HepG2 (cell line): ENCODE measurements at regions not wholly inside any gene's neighbourhood (a gene's known extent, or its start where the extent isn't known, plus 50 kb on each side); places are given as distances from the start of the nearest gene placed in this dataset.

Experiments
- ATAC-seq: fragments of 200-7000 bp; cut with Tn5 transposase; 3 replicates; pipeline ENCODE4 v1.9.1; 2020; ENCODE audit warnings: mild to moderate bottlenecking, moderate library complexity
- BruUV-seq: library from RNA; stranded (reverse); fragments of 400-500 nt; replicated peaks from 2 replicates; lab custom pipeline; 2021; lab: Mats Ljungman, UMichigan
- CTCF ChIA-PET: fragments of 300-600 bp; formaldehyde crosslinking; extraction: SDS; loops from one replicate; lab custom pipeline; 2021; ENCODE audit warnings: low total read pairs, inconsistent platforms, low intra/inter-chr PET ratio; lab: Yijun Ruan, JAX
- POLR2A ChIA-PET: fragments of 350-600 bp; sonication (Branson Sonifier 250); formaldehyde crosslinking; loops from one replicate; lab custom pipeline; 2020; ENCODE audit warnings: antibody characterized with exemption, inconsistent platforms; lab: Yijun Ruan, JAX
- DNase-seq: peaks from one replicate; pipeline ENCODE4 v3.0.0-alpha.2; 2015; ENCODE audit warnings: low spot score
- FAIRE-seq: peaks from 3 replicates; lab custom pipeline; 2011; peaks lifted over from hg19 to GRCh38; lab: Jason Lieb, UNC
- H2AFZ ChIP-seq: one replicate; pipeline ENCODE4 v1.6.1; 2011; ENCODE audit warnings: low read length, inconsistent platforms
- H3K27ac ChIP-seq: fragments of 300-600 bp; 3 replicates; pipeline ENCODE4 v1.8.0; 2011; ENCODE audit warnings: mixed run types, mild to moderate bottlenecking, mixed read lengths, low read length, inconsistent platforms; ENCODE audit not compliant: insufficient read depth; ENCODE audit errors: extremely low read length
- H3K27me3 ChIP-seq, 2 experiments: fragments of 200-600 bp in 1 of 2; 2 replicates in 1 of 2; 3 replicates in 1 of 2; pipeline versions ENCODE4 v1.6.0 to v1.8.0; 2011; ENCODE audit warnings: low read length in 2 of 2, mild to moderate bottlenecking in 2 of 2, moderate library complexity in 2 of 2, inconsistent platforms in 1 of 2; ENCODE audit not compliant: insufficient read depth in 2 of 2, control insufficient read depth in 1 of 2
- H3K36me3 ChIP-seq, 2 experiments: fragments of 200-600 bp in 1 of 2; replicated peaks in 1 of 2; 2 replicates in 1 of 2; 3 replicates in 1 of 2; pipeline versions ENCODE4 v1.5.1 to v1.8.0; 2011; ENCODE audit warnings: low read length in 2 of 2, inconsistent platforms in 1 of 2; ENCODE audit not compliant: insufficient read depth in 2 of 2, control insufficient read depth in 1 of 2
- H3K4me1 ChIP-seq: 2 replicates; pipeline ENCODE4 v1.5.1; 2012; ENCODE audit warnings: low read length, inconsistent platforms; ENCODE audit not compliant: insufficient read depth
- H3K4me2 ChIP-seq: 2 replicates; pipeline ENCODE4 v1.6.0; 2011; ENCODE audit warnings: low read depth, low read length, inconsistent platforms
- H3K4me3 ChIP-seq, 3 experiments: fragments of 200-600 bp in 1 of 3; sonication (generic), shearing (Covaris generic) in 1 of 3; replicated peaks in 1 of 3; 2 replicates each; pipeline ENCODE4 v1.5.1; 2011 to 2016; ENCODE audit warnings: low read length in 3 of 3, inconsistent platforms in 2 of 3, low read depth in 2 of 3, mild to moderate bottlenecking in 2 of 3, control low read depth in 1 of 3, mixed read lengths in 1 of 3; ENCODE audit not compliant: insufficient read depth in 1 of 3
- H3K79me2 ChIP-seq: one replicate; pipeline ENCODE4 v1.6.1; 2011; ENCODE audit warnings: low read length, inconsistent platforms; ENCODE audit not compliant: insufficient read depth
- H3K9ac ChIP-seq: 2 replicates; pipeline ENCODE4 v1.6.0; 2011; ENCODE audit warnings: mild to moderate bottlenecking, low read depth, low read length, inconsistent platforms; ENCODE audit not compliant: insufficient read depth
- H3K9me3 ChIP-seq: 2 replicates; pipeline ENCODE4 v1.5.1; 2012; ENCODE audit warnings: mild to moderate bottlenecking, low read length
- H4K20me1 ChIP-seq: 2 replicates; pipeline ENCODE4 v1.6.0; 2011; ENCODE audit warnings: inconsistent platforms, mild to moderate bottlenecking, low read length, moderate library complexity; ENCODE audit not compliant: insufficient read depth
- FLYWCH1 ChIP-seq: sonication (generic); formaldehyde crosslinking; IDR thresholded peaks from 2 replicates; pipeline ENCODE4 v1.8.1; 2023; ENCODE audit warnings: mild to moderate bottlenecking, missing genetic modification reagents
- GMEB1 ChIP-seq: sonication (generic); formaldehyde crosslinking; IDR thresholded peaks from 2 replicates; pipeline ENCODE4 v1.5.1; 2020; ENCODE audit warnings: missing genetic modification reagents, mild to moderate bottlenecking, borderline replicate concordance
- HOXA5 ChIP-seq: sonication (generic); formaldehyde crosslinking; IDR thresholded peaks from 2 replicates; pipeline ENCODE4 v1.4.0; 2020; ENCODE audit warnings: missing genetic modification reagents
- JARID2 ChIP-seq: sonication (generic); formaldehyde crosslinking; IDR thresholded peaks from 2 replicates; pipeline ENCODE4 v1.8.1; 2023; ENCODE audit warnings: missing genetic modification reagents, inconsistent platforms; ENCODE audit not compliant: insufficient replicate concordance
- MAX ChIP-seq: IDR thresholded peaks from 2 replicates; pipeline ENCODE4 v1.6.1; 2012; ENCODE audit warnings: inconsistent platforms
- MEIS1 ChIP-seq: sonication (generic); formaldehyde crosslinking; IDR thresholded peaks from 2 replicates; pipeline ENCODE4 v1.9.0; 2021; ENCODE audit warnings: mild to moderate bottlenecking, missing genetic modification reagents, moderate library complexity, borderline replicate concordance
- TAF1 ChIP-seq: sonication (generic); formaldehyde crosslinking; IDR thresholded peaks from 2 replicates; pipeline ENCODE4 v1.4.0; 2020; ENCODE audit warnings: missing genetic modification reagents
- TRAFD1 ChIP-seq: sonication (generic); formaldehyde crosslinking; IDR thresholded peaks from 2 replicates; pipeline ENCODE4 v1.5.1; 2020; ENCODE audit warnings: missing genetic modification reagents, mild to moderate bottlenecking, borderline replicate concordance
- ZNF136 ChIP-seq: sonication (generic); formaldehyde crosslinking; IDR thresholded peaks from 2 replicates; pipeline ENCODE4 v1.8.1; 2022; ENCODE audit warnings: low read depth, mild to moderate bottlenecking, moderate library complexity, missing genetic modification reagents
- ZNF24 ChIP-seq: fragments of 450-650 bp; IDR thresholded peaks from 2 replicates; pipeline ENCODE4 v1.6.1; 2017; ENCODE audit warnings: antibody characterized with exemption, mild to moderate bottlenecking
- ZNF343 ChIP-seq: sonication (generic); formaldehyde crosslinking; IDR thresholded peaks from 2 replicates; pipeline ENCODE4 v1.4.0; 2020; ENCODE audit warnings: mild to moderate bottlenecking, missing genetic modification reagents
- ZNF598 ChIP-seq: sonication (generic); formaldehyde crosslinking; IDR thresholded peaks from 2 replicates; pipeline ENCODE4 v1.5.1; 2020; ENCODE audit warnings: mild to moderate bottlenecking, missing genetic modification reagents, borderline replicate concordance
- ZNF646 ChIP-seq: sonication (generic); formaldehyde crosslinking; IDR thresholded peaks from 2 replicates; pipeline ENCODE4 v1.9.0; 2021; ENCODE audit warnings: mild to moderate bottlenecking, missing genetic modification reagents
- WGBS: methylation state at CpG from one replicate; pipeline ENCODE4 v1.1.6; 2017; ENCODE audit warnings: low lambda C conversion rate; 5-methylcytosine and 5-hydroxymethylcytosine counted together
- in situ Hi-C: cut with HindIII; loops from 2 replicates; pipeline ENCODE4 v1.10.0; 2017; ENCODE audit warnings: low pct_unique_long_range_greater_than_20kb; ENCODE audit not compliant: extremely low pct_ligation_motif_present
- intact Hi-C: fragments of 100-400 bp; cut with micrococcal nuclease; formaldehyde crosslinking; loops from one replicate; pipeline ENCODE4 v1.10.0; 2022; ENCODE audit not compliant: unreplicated experiment

GRCh38 chrX:40866893-40867292 lies 131.6 kb upstream of the MED14 start:
- Histone ChIP-seq H2AFZ (no peak overlapping the region), H3K9ac (no peak overlapping the region), H3K27me3 (no peaks in the 10 kb centered on the region), H3K4me1 (peaks cover 25% of the 10 kb centered on the region), H3K79me2 (no peaks in the 10 kb centered on the region), H3K36me3 (no peaks in the 10 kb centered on the region), H4K20me1 (no peaks in the 10 kb centered on the region), H3K27ac (no peak overlapping the region), H3K9me3 (no peaks in the 10 kb centered on the region), H3K4me3 (no peak overlapping the region), H3K4me2 (no peak overlapping the region)
- no TSS peak for BruUV-seq
- ChIA-PET CTCF (no interaction called here), POLR2A (interaction anchor here (1.3 kb wide), 1 partner anchor 130 kb away, joined by 3 read pairs; no protein-coding TSS in a partner anchor)
- in situ Hi-C loops (no loop called here), intact Hi-C loops (no loop called here)
- FAIRE-seq (no peak), ATAC-seq (no peak), DNase-seq (no peak)
- WGBS: no CpG with 5 or more reads among the region's 2 CpGs
- TF ChIP-seq TRAFD1 (CRISPR knock-in tag): no peak
- no peak for TF ChIP-seq TAF1 (CRISPR knock-in tag)
- TF ChIP-seq GMEB1 (CRISPR knock-in tag): no peak
- no peak for TF ChIP-seq ZNF598
- no peak for TF ChIP-seq ZNF24
- no peak for TF ChIP-seq JARID2
- no peak for TF ChIP-seq MAX
- TF ChIP-seq FLYWCH1 (CRISPR knock-in tag): no peak
- TF ChIP-seq ZNF343 (CRISPR knock-in tag): no peak
- TF ChIP-seq ZNF136 (CRISPR knock-in tag): no peak
- TF ChIP-seq HOXA5 (CRISPR knock-in tag): no peak
- TF ChIP-seq ZNF646 (CRISPR knock-in tag): no peak
- TF ChIP-seq MEIS1: no peak
